C4-2B (cell line): ENCODE measurements at regions not wholly inside any gene's neighbourhood (a gene's known extent, or its start where the extent isn't known, plus 50 kb on each side); places are given as distances from the start of the nearest gene placed in this dataset.

Experiments used
- ZFX ChIP-seq: fragments of 450-650 bp; IDR thresholded peaks from 2 replicates; pipeline ENCODE4 v1.6.1; 2017
- TF ChIP-seq, protein P1 (sequence below): fragments of 450-650 bp; conservative IDR thresholded peaks from 2 replicates; pipeline ENCODE4 v1.5.1; 2017; ENCODE audit warnings: mild to moderate bottlenecking

DNA sequence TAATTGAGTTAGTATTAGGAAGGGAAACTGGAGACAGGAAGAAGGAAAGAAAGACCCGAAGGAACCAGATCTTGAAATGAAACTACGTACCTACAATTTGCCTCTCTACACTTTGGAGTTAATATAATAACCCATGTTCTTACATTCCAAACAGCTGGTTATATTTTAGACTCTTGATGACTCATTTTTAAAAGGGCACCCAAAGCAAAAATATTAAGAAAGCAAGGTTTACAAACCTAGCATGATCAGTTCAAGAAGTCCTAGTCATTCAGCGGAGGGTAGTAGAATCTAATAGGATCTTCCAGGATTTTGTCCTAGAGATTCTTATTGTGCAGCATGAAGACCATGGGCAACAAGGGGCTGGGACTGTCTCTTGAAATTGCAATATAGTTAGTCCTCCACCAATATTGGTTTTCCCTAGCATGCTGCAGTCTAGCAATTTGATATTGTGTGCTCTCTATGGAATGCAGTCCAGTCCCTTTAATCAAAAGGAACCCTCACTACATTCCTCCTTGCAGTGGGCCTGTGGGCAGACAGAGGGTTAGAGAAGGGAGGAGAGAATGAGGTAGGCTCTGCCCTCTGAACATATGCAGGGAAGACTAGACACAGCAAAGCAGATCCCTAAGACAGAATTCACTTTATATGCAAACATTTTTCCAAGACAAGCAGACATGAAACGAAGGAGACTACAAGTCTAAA lies 230.3 kb downstream of the INHBA start:
- TF ChIP-seq, protein P1, sequence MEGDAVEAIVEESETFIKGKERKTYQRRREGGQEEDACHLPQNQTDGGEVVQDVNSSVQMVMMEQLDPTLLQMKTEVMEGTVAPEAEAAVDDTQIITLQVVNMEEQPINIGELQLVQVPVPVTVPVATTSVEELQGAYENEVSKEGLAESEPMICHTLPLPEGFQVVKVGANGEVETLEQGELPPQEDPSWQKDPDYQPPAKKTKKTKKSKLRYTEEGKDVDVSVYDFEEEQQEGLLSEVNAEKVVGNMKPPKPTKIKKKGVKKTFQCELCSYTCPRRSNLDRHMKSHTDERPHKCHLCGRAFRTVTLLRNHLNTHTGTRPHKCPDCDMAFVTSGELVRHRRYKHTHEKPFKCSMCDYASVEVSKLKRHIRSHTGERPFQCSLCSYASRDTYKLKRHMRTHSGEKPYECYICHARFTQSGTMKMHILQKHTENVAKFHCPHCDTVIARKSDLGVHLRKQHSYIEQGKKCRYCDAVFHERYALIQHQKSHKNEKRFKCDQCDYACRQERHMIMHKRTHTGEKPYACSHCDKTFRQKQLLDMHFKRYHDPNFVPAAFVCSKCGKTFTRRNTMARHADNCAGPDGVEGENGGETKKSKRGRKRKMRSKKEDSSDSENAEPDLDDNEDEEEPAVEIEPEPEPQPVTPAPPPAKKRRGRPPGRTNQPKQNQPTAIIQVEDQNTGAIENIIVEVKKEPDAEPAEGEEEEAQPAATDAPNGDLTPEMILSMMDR: no peak
- TF ChIP-seq ZFX: no peak
